Natural killer cell treated with Interleukin-12 subunit alpha and Interleukin-12 subunit beta and Interleukin-15 and Interleukin-18, amount 100 ng/mL, for 72 hours (primary cell): ENCODE measurements at regions not wholly inside any gene's neighbourhood (a gene's known extent, or its start where the extent isn't known, plus 50 kb on each side); places are given as distances from the start of the nearest gene placed in this dataset.

ENCODE experiments used
- ATAC-seq, 2 donors: fragments of 150-1000 bp; cut with Tn5 transposase in 1 of 2; sonication (Bioruptor Pico), chemical (Tn5 transposase) in 1 of 2; 2 replicates each; pipeline ENCODE4 v1.10.0; 2021
- DNase-seq: peaks from one replicate; pipeline ENCODE4 v3.0.0; 2022; ENCODE audit warnings: low spot score
- H3K27ac Mint-ChIP-seq, 2 donors: 1 replicate in 1 of 2; 2 replicates in 1 of 2; pipeline ENCODE4 v1.8.0; 2022; ENCODE audit warnings: mixed read lengths in 2 of 2, mild to moderate bottlenecking in 1 of 2, moderate library complexity in 1 of 2
- H3K27me3 Mint-ChIP-seq, 2 donors: 1 replicate in 1 of 2; 2 replicates in 1 of 2; pipeline ENCODE4 v1.8.0; 2022; ENCODE audit warnings: mixed read lengths in 2 of 2
- H3K36me3 Mint-ChIP-seq: one replicate; pipeline ENCODE4 v1.8.0; 2022; ENCODE audit warnings: mixed read lengths
- H3K4me1 Mint-ChIP-seq, 2 donors: 1 replicate in 1 of 2; 2 replicates in 1 of 2; pipeline ENCODE4 v1.8.0; 2022; ENCODE audit warnings: low read depth in 2 of 2, mixed read lengths in 2 of 2, mild to moderate bottlenecking in 1 of 2
- H3K4me3 Mint-ChIP-seq: one replicate; pipeline ENCODE4 v1.8.0; 2022; ENCODE audit warnings: mixed read lengths
- H3K9me3 Mint-ChIP-seq: 2 replicates; pipeline ENCODE4 v1.8.0; 2022; ENCODE audit warnings: mixed read lengths

- DNase-seq (no peak), ATAC-seq (no peak)
- Mint-ChIP-seq H3K27ac (no peak overlapping the region), H3K27me3 (no peaks in the 10 kb centered on the region), H3K4me3 (no peak overlapping the region), H3K9me3 (peaks cover 7% of the 10 kb centered on the region), H3K36me3 (no peaks in the 10 kb centered on the region), H3K4me1 (no peaks in the 10 kb centered on the region)
Measured at GRCh38 chr2:226199555-226199954, 600.1 kb downstream of the IRS1 start.

DNA sequence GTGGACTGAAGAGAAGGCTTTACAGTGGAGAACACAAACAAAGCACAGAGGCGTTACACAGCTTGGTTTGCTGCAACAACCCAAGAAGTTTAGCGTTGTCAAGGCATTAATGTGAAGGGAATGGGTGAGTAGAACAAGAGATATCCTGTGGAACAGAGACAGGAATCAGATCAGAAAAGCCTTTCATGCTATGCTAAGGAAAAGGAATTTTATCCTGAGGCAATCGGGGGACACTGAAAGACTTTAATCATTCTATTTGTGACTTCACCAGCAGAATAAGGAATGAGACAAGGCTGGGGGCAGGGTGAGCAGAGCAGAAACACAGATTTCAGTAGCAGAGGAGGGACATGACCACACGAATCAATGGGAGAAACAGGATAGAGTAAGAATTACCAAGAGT lies 600.7 kb downstream of the IRS1 start:
- Mint-ChIP-seq H3K4me1 (no peaks in the 10 kb centered on the region), H3K27me3 (no peaks in the 10 kb centered on the region), H3K9me3 (peaks cover 7% of the 10 kb centered on the region), H3K4me3 (no peak overlapping the region), H3K27ac (no peak overlapping the region), H3K36me3 (no peaks in the 10 kb centered on the region)
- DNase-seq (no peak), ATAC-seq (no peak)

DNA sequence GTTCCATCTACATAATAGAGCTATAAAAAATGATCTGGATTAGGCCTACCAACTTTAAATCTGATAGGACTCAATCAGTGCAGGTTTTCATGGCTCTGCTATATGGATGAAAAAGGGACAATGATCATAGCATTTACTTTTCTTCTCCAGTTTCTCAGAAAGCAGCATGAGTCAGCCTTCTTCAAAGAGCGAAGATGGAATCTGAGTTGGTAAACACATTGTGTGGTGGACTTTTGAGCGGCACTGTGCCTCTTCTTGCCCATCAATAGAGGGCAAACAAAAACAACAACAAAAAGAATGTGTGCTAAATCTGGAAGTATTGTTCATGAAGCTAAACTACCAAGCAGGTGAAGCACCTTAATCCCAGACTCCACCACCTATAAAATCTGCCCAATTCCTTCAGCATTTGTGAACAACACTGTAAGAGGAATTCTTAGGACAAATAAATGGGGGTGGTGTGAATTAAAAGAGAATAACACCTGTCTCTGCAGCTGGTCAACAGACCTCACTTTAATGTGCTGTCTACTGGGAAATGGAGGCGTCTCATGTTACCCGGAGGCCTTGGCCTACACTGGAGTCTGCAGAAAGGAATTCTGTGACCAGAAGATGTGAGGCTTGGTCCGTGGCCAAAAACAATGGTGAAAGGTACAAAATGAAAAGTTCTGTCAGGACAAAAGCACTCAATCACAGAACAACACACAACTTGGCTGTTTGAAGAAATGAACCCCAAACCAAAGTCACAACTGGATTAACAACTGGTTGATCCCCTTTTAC lies 609.0 kb downstream of the IRS1 start:
- Mint-ChIP-seq H3K4me3 (no peak overlapping the region), H3K27me3 (no peaks in the 10 kb centered on the region), H3K27ac (no peak overlapping the region), H3K9me3 (peaks cover 9% of the 10 kb centered on the region), H3K36me3 (no peaks in the 10 kb centered on the region), H3K4me1 (no peaks in the 10 kb centered on the region)
- no peak for ATAC-seq
- DNase-seq = no peak

- no peaks in the 10 kb centered on the region for H3K36me3 Mint-ChIP-seq
- H3K4me3 Mint-ChIP-seq = no peak overlapping the region
- peaks cover 7% of the 10 kb centered on the region for H3K9me3 Mint-ChIP-seq
- no peaks in the 10 kb centered on the region for H3K27me3 Mint-ChIP-seq
- ATAC-seq (no peak), DNase-seq (no peak)
- H3K4me1 Mint-ChIP-seq = no peaks in the 10 kb centered on the region
- no peak overlapping the region for H3K27ac Mint-ChIP-seq
Measured at GRCh38 chr2:226189061-226189460, 610.6 kb downstream of the IRS1 start.

DNA sequence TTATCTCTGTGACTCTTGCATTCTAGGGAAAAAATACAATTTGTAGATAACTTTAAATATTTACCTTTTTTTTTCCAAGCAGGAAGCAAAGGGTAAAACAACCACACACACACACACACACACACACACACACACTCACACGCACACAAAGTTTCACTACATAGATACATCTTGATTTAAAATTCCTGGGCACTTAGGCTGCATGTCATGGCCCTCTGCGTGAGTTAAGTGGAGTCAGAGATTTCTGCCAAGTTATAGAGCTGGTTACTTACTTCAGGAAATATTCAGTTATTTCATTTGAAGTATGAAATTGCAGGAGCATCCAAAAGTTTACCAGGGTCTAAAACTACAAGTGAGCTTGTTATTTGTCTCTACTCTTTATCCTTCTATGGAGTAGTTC lies 612.0 kb downstream of the IRS1 start:
- Mint-ChIP-seq H3K27me3 (no peaks in the 10 kb centered on the region), H3K36me3 (no peaks in the 10 kb centered on the region), H3K4me1 (no peaks in the 10 kb centered on the region), H3K4me3 (no peak overlapping the region), H3K9me3 (peaks cover 9% of the 10 kb centered on the region), H3K27ac (no peak overlapping the region)
- DNase-seq = no peak
- ATAC-seq = no peak

DNA sequence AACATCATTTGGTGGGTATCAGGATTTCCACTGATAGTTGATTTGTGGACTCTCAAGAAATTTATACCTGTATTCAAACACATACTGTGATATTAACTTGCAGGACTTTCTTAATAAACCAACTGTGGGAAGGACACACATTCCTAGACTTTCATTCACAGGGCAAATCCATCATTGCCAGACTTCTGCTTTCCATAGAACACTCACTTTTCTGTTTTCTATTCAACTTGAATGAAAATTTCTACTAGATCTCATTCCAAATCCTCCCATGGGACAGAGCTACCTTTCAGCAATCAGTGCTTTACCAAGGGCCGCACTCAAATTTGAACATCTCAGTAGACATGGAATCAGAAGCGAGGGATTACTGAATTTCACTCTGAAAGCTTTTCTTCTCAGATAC lies 612.5 kb downstream of the IRS1 start:
- peaks cover 9% of the 10 kb centered on the region for H3K9me3 Mint-ChIP-seq
- no peaks in the 10 kb centered on the region for H3K4me1 Mint-ChIP-seq
- no peaks in the 10 kb centered on the region for H3K27me3 Mint-ChIP-seq
- H3K36me3 Mint-ChIP-seq = no peaks in the 10 kb centered on the region
- ATAC-seq (no peak), DNase-seq (no peak)
- no peak overlapping the region for H3K27ac Mint-ChIP-seq
- no peak overlapping the region for H3K4me3 Mint-ChIP-seq

DNA sequence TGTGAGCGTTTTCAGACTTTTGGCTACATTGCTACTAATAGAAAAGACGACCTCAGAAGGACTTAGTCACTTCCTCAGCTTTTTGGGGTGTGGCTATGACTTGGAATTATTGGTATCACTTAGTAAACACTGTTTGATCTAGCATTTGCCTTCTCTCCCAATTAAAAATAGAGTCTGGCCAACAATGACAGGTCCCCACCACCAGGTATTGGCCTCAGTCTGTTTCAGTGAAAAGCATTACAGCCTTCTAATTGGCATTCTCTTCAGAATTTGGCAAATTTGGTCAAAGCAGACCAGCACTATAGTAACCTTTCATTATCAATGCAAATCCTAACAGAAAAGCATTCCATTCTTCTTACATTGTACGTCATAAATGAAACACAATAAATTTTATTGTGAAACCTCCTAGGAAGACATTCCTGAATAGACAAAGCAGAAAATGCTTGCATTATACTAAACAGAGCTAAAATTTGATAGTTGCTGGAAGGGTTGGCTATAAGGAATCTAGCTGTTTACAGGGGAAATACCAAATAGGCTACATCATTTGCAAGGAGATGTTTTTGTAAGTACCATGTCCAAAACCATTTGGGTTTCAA lies 613.9 kb downstream of the IRS1 start:
- Mint-ChIP-seq H3K27ac (no peak overlapping the region), H3K4me3 (no peak overlapping the region), H3K36me3 (no peaks in the 10 kb centered on the region), H3K9me3 (peaks cover 11% of the 10 kb centered on the region), H3K27me3 (no peaks in the 10 kb centered on the region), H3K4me1 (no peaks in the 10 kb centered on the region)
- no peak for DNase-seq
- no peak for ATAC-seq

GRCh38 chr2:226184940-226185615 lies 614.5 kb downstream of the IRS1 start:
- peaks cover 11% of the 10 kb centered on the region for H3K9me3 Mint-ChIP-seq
- H3K27me3 Mint-ChIP-seq = no peaks in the 10 kb centered on the region
- no peak for DNase-seq
- H3K4me1 Mint-ChIP-seq = no peaks in the 10 kb centered on the region
- H3K36me3 Mint-ChIP-seq = no peaks in the 10 kb centered on the region
- H3K27ac Mint-ChIP-seq = no peak overlapping the region
- ATAC-seq = no peak
- H3K4me3 Mint-ChIP-seq = no peak overlapping the region

GRCh38 chr2:226184540-226184939 lies 615.1 kb downstream of the IRS1 start:
- Mint-ChIP-seq H3K4me3 (no peak overlapping the region), H3K9me3 (peaks cover 8% of the 10 kb centered on the region), H3K27ac (no peak overlapping the region), H3K4me1 (no peaks in the 10 kb centered on the region), H3K36me3 (no peaks in the 10 kb centered on the region), H3K27me3 (no peaks in the 10 kb centered on the region)
- ATAC-seq = no peak
- no peak for DNase-seq

GRCh38 chr2:226183550-226183949 lies 616.1 kb downstream of the IRS1 start:
- ATAC-seq (no peak), DNase-seq (no peak)
- Mint-ChIP-seq H3K27me3 (no peaks in the 10 kb centered on the region), H3K4me1 (no peaks in the 10 kb centered on the region), H3K4me3 (no peak overlapping the region), H3K36me3 (no peaks in the 10 kb centered on the region), H3K9me3 (peaks cover 8% of the 10 kb centered on the region), H3K27ac (no peak overlapping the region)

DNA sequence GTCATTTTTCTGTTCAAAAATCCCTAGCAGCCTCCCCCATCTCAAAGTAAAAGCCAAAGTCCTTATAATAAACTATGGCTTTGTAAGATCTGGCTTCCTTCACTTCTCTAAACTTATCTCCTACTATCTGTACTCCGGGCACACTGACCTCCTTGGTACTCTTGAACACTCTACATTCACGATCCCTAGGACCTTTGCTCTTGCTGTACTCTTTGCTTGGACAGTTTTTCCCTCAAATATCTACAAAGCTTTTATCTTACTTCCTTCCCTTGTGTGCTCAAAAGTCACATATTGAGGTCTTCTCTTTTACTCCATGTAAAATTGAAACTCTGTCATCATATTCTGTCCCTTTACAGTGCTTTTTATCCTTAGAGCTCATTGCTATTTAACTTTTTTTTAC lies 616.6 kb downstream of the IRS1 start:
- Mint-ChIP-seq H3K4me1 (no peaks in the 10 kb centered on the region), H3K36me3 (no peaks in the 10 kb centered on the region), H3K27me3 (no peaks in the 10 kb centered on the region), H3K4me3 (no peak overlapping the region), H3K27ac (no peak overlapping the region), H3K9me3 (peaks cover 8% of the 10 kb centered on the region)
- DNase-seq (no peak), ATAC-seq (no peak)

GRCh38 chr2:226181909-226182308 lies 617.7 kb downstream of the IRS1 start:
- Mint-ChIP-seq H3K36me3 (no peaks in the 10 kb centered on the region), H3K4me3 (no peak overlapping the region), H3K9me3 (peaks cover 8% of the 10 kb centered on the region), H3K4me1 (no peaks in the 10 kb centered on the region), H3K27me3 (no peaks in the 10 kb centered on the region), H3K27ac (no peak overlapping the region)
- DNase-seq (no peak), ATAC-seq (no peak)

GRCh38 chr2:226180281-226180884 lies 619.2 kb downstream of the IRS1 start:
- Mint-ChIP-seq H3K27me3 (no peaks in the 10 kb centered on the region), H3K4me1 (no peaks in the 10 kb centered on the region), H3K4me3 (no peak overlapping the region), H3K9me3 (peaks cover 11% of the 10 kb centered on the region), H3K27ac (no peak overlapping the region), H3K36me3 (no peaks in the 10 kb centered on the region)
- no peak for ATAC-seq
- DNase-seq = no peak

DNA sequence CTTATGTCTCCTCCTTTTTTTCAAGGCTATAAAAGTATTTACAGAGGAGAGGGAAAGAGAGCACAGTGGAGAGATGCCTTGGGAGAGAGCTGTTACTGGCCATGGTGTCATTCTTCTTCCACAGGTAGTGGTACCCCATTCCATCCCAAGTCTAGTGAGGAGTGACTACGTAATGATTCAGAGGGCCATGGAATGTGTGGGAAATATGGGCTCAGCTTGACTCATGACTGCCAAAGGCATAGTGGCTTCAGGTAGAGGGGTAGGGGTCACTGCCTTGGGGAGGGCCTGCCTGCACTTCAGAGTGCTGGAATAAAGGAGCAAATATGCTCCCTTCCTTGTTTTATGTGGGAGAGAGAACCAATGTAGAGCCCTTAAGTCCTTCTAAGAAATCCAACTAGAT lies 620.6 kb downstream of the IRS1 start:
- DNase-seq = no peak
- no peak overlapping the region for H3K27ac Mint-ChIP-seq
- no peaks in the 10 kb centered on the region for H3K36me3 Mint-ChIP-seq
- peaks cover 11% of the 10 kb centered on the region for H3K9me3 Mint-ChIP-seq
- no peak for ATAC-seq
- H3K4me3 Mint-ChIP-seq = no peak overlapping the region
- H3K4me1 Mint-ChIP-seq = no peaks in the 10 kb centered on the region
- H3K27me3 Mint-ChIP-seq = no peaks in the 10 kb centered on the region
